ENCODE measurements at regions not wholly inside any gene's neighbourhood (a gene's known extent, or its start where the extent isn't known, plus 50 kb on each side); places are given as distances from the start of the nearest gene placed in this dataset.

DNA sequence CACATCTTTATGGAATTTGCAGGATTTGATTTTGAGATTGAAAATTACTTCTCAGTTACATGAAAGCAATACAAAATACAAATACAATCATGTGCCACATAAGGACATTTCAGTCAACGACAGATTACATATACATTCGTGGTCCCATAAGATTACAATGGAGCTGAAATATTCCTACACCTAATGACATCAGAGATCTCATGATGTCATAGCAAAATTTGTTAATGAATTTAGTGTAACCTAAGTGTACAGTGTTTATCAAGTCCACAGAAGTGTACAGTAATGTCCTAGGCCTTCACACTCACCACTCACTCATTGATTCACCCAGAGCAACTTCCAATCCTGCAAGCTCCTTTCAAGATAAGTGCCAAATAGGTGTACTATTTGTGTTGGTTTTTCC, 126.5 kb downstream of the GPAM start:
- TF ChIP-seq CTCF (IDR thresholded peaks at IDR 0.05) = no peak
- no peak for TF ChIP-seq EZH2 (IDR thresholded peaks at IDR 0.05; ENCODE audit: borderline replicate concordance, insufficient read depth, low read depth, low read length, poor library complexity, severe bottlenecking)
